ENCODE measurements at regions not wholly inside any gene's neighbourhood (a gene's known extent, or its start where the extent isn't known, plus 50 kb on each side); places are given as distances from the start of the nearest gene placed in this dataset.
"Not testable (repeated sequence)": the region's sequence is repeated elsewhere in the genome, so short reads cannot be mapped to it uniquely, and the experiment has no call there.

GRCh38 chr1:95659166-95659565 lies 425.2 kb downstream of the RWDD3 start:
- TF ChIP-seq, protein P1, sequence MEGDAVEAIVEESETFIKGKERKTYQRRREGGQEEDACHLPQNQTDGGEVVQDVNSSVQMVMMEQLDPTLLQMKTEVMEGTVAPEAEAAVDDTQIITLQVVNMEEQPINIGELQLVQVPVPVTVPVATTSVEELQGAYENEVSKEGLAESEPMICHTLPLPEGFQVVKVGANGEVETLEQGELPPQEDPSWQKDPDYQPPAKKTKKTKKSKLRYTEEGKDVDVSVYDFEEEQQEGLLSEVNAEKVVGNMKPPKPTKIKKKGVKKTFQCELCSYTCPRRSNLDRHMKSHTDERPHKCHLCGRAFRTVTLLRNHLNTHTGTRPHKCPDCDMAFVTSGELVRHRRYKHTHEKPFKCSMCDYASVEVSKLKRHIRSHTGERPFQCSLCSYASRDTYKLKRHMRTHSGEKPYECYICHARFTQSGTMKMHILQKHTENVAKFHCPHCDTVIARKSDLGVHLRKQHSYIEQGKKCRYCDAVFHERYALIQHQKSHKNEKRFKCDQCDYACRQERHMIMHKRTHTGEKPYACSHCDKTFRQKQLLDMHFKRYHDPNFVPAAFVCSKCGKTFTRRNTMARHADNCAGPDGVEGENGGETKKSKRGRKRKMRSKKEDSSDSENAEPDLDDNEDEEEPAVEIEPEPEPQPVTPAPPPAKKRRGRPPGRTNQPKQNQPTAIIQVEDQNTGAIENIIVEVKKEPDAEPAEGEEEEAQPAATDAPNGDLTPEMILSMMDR (IDR thresholded peaks at IDR 0.05), result no peak
- no peaks in the 10 kb centered on the region for H3K27me3 ChIP-seq (ENCODE audit: control insufficient read depth in 1 of 2, insufficient read depth in 2 of 2, low read length in 2 of 2)
- Mint-ChIP-seq H3K27me3 (no peaks in the 10 kb centered on the region), H3K9me3 (peaks cover 5% of the 10 kb centered on the region), H3K27ac (no peak overlapping the region), H3K36me3 (ENCODE audit: low read depth) (no peaks in the 10 kb centered on the region), H3K4me1 (ENCODE audit: low read depth) (no peaks in the 10 kb centered on the region), H3K4me3 (no peak overlapping the region)
- DNase-seq (no peak), ATAC-seq (ENCODE audit: poor library complexity) (no peak)
- intact Hi-C loops (cut with DNase I, micrococcal nuclease), result loop anchor here in 1 of 2 experiments (10.0 kb wide), 1 partner anchor 56 kb away; no protein-coding TSS in a partner anchor
- H3K27ac ChIP-seq (ENCODE audit: low read depth in 1 of 2, low read length in 2 of 2), result no peak overlapping the region
- ChIA-PET CTCF (no interaction called here), POLR2A (no interaction called here)
- H3K4me1 ChIP-seq (ENCODE audit: insufficient read depth, low read length), result no peaks in the 10 kb centered on the region
- no peak overlapping the region for H3K4me3 ChIP-seq (ENCODE audit: low read length)
- H3K36me3 ChIP-seq (ENCODE audit: insufficient read depth, low read length), result no peaks in the 10 kb centered on the region
- peaks cover 0 to 8% of the 10 kb centered on the region in 2 experiments for H3K9me3 ChIP-seq (ENCODE audit: control insufficient read depth in 1 of 2, insufficient read depth in 1 of 2, low read length in 2 of 2)

DNA sequence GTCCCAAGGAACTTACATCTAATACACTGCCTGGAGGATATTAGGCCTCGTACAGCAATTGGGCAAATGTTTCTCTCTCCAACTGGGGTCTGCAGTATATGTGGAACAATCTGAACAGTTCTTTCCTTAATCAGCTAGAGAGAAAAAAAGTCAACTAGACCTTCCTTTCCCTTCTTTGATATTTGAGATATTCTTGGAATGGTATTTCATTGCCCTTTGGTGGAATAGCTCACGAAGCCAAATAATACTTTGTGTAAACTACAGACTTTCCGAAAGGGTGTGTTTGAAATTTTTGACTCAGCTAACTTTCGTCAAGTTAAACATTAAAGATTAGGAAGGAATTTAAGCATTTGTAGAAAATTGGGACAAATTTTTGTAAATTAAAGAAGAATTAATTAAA lies 425.6 kb downstream of the RWDD3 start:
- no peaks in the 10 kb centered on the region for H3K27me3 Mint-ChIP-seq
- Histone ChIP-seq H3K27ac (ENCODE audit: low read depth in 1 of 2, low read length in 2 of 2) (no peak overlapping the region), H3K4me3 (ENCODE audit: low read length) (no peak overlapping the region), H3K36me3 (ENCODE audit: insufficient read depth, low read length) (no peaks in the 10 kb centered on the region), H3K27me3 (ENCODE audit: control insufficient read depth in 1 of 2, insufficient read depth in 2 of 2, low read length in 2 of 2) (no peaks in the 10 kb centered on the region), H3K4me1 (ENCODE audit: insufficient read depth, low read length) (no peaks in the 10 kb centered on the region), H3K9me3 (ENCODE audit: control insufficient read depth in 1 of 2, insufficient read depth in 1 of 2, low read length in 2 of 2) (peaks cover 0 to 8% of the 10 kb centered on the region in 2 experiments)
- H3K9me3 Mint-ChIP-seq, result peaks cover 6% of the 10 kb centered on the region
- TF ChIP-seq, protein P1 (IDR thresholded peaks at IDR 0.05), result no peak
- ATAC-seq (ENCODE audit: poor library complexity), result no peak
- H3K4me1 Mint-ChIP-seq (ENCODE audit: low read depth), result no peaks in the 10 kb centered on the region
- no peaks in the 10 kb centered on the region for H3K36me3 Mint-ChIP-seq (ENCODE audit: low read depth)
- intact Hi-C loops (cut with DNase I, micrococcal nuclease), result loop anchor here in 1 of 2 experiments (10.0 kb wide), 1 partner anchor 55 kb away; no protein-coding TSS in a partner anchor
- CTCF ChIA-PET, result no interaction called here
- no peak for DNase-seq
- H3K4me3 Mint-ChIP-seq, result no peak overlapping the region
- POLR2A ChIA-PET, result no interaction called here
- H3K27ac Mint-ChIP-seq, result no peak overlapping the region

DNA sequence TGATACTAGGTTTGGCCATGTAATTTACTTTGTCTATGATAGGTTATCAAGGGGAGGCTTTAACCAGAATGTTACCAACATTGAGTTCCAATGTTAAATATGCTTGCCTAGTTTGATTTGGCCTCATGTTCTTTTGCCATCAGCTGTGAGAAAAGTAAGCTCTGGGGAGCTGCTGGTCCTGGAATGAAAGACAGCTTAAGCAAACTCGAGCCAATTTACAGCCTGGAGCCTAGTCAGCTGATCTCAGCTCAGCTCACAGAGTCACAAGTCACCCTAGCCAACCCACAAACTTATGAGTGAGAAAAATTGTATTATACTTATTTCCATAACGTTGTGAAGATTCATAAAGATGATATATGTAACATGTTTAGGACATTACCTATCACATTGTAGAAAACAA lies 426.7 kb downstream of the RWDD3 start:
- TF ChIP-seq, protein P1 (IDR thresholded peaks at IDR 0.05), result no peak
- H3K4me1 Mint-ChIP-seq (ENCODE audit: low read depth), result no peaks in the 10 kb centered on the region
- intact Hi-C loops (cut with DNase I, micrococcal nuclease), result no loop called here
- CTCF ChIA-PET, result no interaction called here
- POLR2A ChIA-PET, result no interaction called here
- no peak for ATAC-seq (ENCODE audit: poor library complexity)
- no peaks in the 10 kb centered on the region for H3K36me3 Mint-ChIP-seq (ENCODE audit: low read depth)
- no peak overlapping the region for H3K4me3 Mint-ChIP-seq
- Histone ChIP-seq H3K4me1 (ENCODE audit: insufficient read depth, low read length) (no peaks in the 10 kb centered on the region), H3K27me3 (ENCODE audit: control insufficient read depth in 1 of 2, insufficient read depth in 2 of 2, low read length in 2 of 2) (no peaks in the 10 kb centered on the region), H3K36me3 (ENCODE audit: insufficient read depth, low read length) (no peaks in the 10 kb centered on the region), H3K27ac (ENCODE audit: low read depth in 1 of 2, low read length in 2 of 2) (no peak overlapping the region), H3K9me3 (ENCODE audit: control insufficient read depth in 1 of 2, insufficient read depth in 1 of 2, low read length in 2 of 2) (peaks cover 0 to 8% of the 10 kb centered on the region in 2 experiments), H3K4me3 (ENCODE audit: low read length) (no peak overlapping the region)
- peaks cover 12% of the 10 kb centered on the region for H3K9me3 Mint-ChIP-seq
- DNase-seq, result no peak
- no peaks in the 10 kb centered on the region for H3K27me3 Mint-ChIP-seq
- H3K27ac Mint-ChIP-seq, result no peak overlapping the region

DNA sequence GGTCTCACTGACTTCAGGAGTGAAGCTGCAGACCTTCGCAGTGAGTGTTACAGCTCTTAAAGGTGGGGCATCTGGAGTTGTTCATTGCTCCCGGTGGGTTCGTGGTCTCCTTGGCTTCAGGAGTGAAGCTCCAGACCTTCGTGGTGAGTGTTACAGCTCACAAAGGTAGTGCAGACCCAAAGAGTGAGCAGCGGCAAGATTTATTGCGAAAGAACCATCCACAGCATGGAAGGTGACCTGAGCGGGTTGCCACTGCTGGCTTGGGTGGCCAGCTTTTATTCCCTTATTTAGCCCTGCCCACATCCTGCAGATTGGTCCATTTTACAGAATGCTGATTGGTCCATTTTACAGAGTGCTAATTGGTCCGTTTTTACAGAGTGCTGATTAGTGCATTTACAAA lies 429.5 kb downstream of the RWDD3 start:
- H3K27me3 Mint-ChIP-seq; intact Hi-C loops (cut with DNase I, micrococcal nuclease); H3K27me3 ChIP-seq (ENCODE audit: control insufficient read depth in 1 of 2, insufficient read depth in 2 of 2, low read length in 2 of 2); CTCF ChIA-PET; H3K36me3 ChIP-seq (ENCODE audit: insufficient read depth, low read length); H3K27ac ChIP-seq (ENCODE audit: low read depth in 1 of 2, low read length in 2 of 2); H3K9me3 ChIP-seq (ENCODE audit: control insufficient read depth in 1 of 2, insufficient read depth in 1 of 2, low read length in 2 of 2); H3K4me3 Mint-ChIP-seq; H3K27ac Mint-ChIP-seq; ATAC-seq (ENCODE audit: poor library complexity); H3K4me1 Mint-ChIP-seq (ENCODE audit: low read depth); POLR2A ChIA-PET; H3K36me3 Mint-ChIP-seq (ENCODE audit: low read depth); H3K4me1 ChIP-seq (ENCODE audit: insufficient read depth, low read length); H3K4me3 ChIP-seq (ENCODE audit: low read length); DNase-seq: not testable (repeated sequence)
- peaks cover 16% of the 10 kb centered on the region for H3K9me3 Mint-ChIP-seq
